NOMO-1 treated with dmso at 0.1 percent for 144 hours (cell line): ENCODE measurements at regions not wholly inside any gene's neighbourhood (a gene's known extent, or its start where the extent isn't known, plus 50 kb on each side); places are given as distances from the start of the nearest gene placed in this dataset.

Source experiments
- DNase-seq: peaks from one replicate; lab custom pipeline; 2025; ENCODE audit not compliant: unreplicated experiment; lab: John Stamatoyannopoulos, UW

- DNase-seq, result no peak
Measured at GRCh38 chr15:100783291-100783690, 96.3 kb upstream of the ALDH1A3 start.

GRCh38 chr15:100783760-100784492, 95.7 kb upstream of the ALDH1A3 start:
- DNase-seq, result no peak

- no peak for DNase-seq
Measured at GRCh38 chr15:100784493-100785180, 95.0 kb upstream of the ALDH1A3 start.

GRCh38 chr15:100785181-100786138, 94.2 kb upstream of the ALDH1A3 start:
- no peak for DNase-seq

GRCh38 chr15:100786139-100786531, 93.5 kb upstream of the ALDH1A3 start:
- DNase-seq, result no peak

- no peak for DNase-seq
Measured at GRCh38 chr15:100786901-100787566, 92.6 kb upstream of the ALDH1A3 start.

DNA sequence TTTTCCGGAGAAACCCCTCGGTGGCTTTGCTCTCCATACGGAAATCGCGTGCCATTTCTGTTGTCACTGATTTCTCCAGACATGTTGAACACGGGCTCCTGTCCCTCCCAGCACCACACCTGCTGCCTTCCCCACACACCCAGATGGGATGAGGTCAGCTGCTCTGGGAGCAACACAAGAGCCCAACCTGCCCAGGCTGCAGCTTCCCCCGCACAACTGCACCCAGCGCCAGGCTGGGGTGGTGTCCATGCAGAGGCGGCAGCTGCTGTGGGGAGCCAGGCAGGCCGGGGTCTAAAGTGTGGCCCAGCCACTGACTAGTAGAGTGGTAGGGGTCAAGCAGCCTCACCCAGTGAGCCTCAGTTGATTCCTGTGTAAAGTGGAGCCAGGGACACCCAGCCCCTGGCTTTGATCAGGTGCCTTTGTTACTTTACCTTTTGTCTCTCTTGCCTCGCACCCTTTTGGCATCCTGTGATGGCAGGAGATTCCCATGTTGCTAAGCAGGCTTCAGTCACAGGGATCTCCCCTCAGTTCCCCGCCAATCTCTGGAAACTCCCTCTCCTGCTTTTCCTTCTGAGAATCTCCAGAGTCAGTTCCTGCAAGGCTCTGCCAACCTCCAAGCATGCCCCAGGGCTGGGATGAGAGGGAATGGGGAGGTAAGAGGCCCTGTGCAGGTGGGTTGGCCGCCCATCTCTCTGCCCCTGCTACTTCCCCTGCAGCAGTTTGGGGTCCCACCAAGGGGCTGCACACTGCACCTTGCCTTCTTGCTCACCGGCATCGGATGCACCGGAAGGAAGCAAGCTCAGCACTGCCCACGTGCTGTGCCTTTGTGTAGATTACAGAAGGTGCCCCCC, 91.8 kb upstream of the ALDH1A3 start:
- no peak for DNase-seq

DNA sequence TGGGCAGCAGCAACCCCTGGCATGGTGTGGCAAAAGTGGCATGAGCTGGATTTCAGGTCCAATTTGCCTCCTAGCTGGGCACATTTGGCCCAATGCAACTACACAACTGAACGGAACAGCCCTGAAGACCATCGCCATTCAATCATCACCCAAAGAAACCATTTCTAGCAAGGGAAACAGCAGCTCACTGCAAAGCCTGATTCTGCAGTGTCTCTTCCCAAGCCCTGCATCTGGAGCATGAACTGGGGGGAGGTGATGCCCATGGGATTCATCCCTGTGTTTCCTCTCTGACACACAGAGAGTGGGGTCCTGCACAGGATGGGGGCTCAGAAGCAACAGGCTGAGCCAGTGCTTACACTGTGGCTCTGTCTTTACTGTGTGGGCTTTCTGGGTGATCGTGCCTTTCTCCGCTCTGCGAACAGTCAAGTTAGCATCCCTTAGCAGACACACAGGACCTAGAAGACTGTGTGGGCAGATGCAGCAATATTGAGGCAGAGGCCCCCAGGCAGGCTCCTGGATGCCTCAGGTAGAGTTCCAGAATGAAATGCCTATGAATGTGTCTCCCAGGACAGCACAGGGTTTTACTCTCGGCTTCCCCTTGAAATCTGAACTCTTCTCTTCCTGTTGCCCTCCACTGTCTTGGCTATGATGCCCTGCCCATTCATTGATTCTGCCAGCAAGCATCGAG, 91.1 kb upstream of the ALDH1A3 start:
- DNase-seq, result no peak

DNA sequence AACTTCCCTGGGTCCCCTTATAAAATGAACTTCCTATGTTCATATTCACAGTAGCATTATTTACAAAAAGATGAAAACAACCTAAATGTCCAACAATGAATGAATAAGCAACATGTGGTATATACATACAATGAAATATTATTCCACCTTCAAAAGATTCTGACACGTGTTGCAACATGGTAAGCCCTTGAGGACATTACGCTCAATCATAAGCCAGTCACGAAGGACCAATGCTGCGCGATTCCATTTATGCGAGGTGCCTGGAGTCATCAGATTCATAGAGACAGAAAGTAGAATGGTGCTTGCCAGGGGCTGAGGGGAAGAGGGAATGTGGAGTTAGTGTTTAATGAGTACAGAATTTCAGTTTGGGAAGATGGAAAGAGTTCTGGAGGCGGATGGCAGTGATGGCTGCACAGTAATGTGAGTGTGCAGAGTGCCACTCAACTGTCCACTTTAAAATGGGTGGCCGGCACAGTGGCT, 88.8 kb upstream of the ALDH1A3 start:
- no peak for DNase-seq

DNA sequence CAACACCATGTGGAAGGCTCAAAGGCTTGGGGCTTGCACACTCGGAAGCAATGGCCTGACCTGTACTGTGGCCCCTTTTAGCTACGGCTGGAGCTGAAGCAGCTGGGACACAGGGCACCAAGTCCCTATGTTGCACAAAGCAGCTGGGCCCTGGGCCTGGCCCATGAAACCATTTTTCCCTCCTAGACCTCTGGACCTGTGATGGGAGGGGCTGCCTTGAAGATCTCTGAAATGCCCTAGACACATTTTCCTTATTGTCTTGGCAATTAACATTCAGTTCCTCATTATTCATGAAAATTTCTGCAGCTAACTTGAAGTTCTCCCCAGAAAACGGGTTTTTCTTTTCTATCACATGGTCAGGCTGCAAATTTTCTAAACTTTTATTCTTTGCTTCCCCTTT, 85.6 kb upstream of the ALDH1A3 start:
- DNase-seq, result no peak

DNA sequence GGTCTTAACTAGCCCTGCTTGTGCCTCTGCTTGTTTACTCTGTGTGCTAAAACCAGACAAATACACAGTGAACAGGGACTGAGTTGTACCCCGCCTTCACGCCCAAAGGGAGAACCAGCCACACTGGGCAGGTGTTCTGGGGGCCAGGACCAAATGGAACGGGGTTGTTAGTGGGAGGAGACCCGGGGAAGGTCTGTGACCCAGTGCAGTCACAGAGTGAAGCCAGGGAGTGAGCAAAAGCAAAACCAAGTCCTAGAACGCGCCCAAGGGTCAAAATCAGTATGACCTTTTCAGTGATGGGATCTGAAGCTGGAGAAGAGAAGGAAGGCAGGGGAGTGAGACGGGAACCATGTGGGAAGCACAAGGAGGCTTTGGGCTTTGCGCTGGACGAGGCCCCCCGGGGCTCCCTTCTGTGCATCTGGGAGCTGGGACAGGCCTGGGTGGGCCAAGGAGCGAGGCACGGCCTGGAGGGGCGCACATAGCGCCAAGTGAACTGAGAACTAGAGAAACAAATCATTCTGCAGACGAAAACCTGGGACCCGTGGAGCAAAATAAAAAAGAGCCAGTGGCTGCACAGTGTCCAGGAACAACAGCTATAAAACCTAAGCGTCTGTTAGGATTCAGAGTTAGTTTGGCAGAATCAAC, 78.3 kb upstream of the ALDH1A3 start:
- DNase-seq, result no peak

DNA sequence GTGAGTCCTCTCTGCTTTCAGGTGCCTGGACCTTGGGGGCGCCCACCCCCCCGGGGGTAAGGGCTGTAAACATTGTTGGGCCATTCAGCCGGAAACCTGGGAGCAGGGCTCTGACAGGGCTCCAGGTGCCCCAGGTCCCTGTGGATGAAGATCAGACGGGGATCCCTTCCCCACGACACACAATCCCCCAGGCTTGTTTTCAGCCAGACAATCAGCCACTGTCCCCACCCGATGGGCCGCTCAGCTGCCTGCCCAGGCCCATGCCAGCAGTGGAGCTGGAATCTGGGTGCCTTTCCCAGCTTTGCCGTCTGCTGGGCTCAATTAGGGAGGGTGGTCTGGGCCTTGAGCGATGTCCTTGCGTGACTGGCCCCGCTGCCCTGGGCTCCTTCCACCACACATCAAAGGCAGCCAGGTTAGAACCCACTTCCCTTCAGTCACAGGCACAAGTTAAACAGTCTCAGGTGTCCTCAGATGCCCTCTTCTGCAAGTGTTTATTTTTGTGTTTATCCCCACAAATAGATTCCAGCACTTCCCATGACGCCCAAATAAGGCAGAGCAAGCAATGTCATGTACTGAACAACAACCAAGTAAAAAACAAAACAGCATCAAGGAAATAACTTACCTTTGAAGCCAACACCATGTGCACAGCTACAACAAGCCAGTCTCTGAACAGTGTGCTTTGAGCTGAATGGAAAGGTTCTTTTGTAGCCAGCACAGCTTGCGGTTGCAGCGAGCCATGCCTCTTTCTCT, 77.0 kb upstream of the ALDH1A3 start:
- DNase-seq, result no peak

DNA sequence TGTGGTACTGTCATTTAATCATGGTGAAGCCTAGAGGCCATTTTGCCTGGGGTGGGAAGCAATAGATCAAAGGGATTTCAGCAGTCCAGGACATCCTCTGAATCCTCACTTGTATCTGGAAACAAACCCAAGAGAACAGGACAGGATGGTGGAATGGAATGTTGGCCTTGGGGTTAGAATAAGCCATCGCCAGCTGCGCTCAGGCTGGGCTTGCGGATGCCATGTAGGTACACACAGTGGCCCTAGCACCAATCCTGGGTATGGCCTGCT, 76.5 kb upstream of the ALDH1A3 start:
- no peak for DNase-seq

GRCh38 chr15:100806157-100806556, 73.5 kb upstream of the ALDH1A3 start:
- no peak for DNase-seq

- DNase-seq, result no peak
Measured at GRCh38 chr15:100807028-100807427, 72.6 kb upstream of the ALDH1A3 start.

GRCh38 chr15:100808691-100809090, 70.9 kb upstream of the ALDH1A3 start:
- no peak for DNase-seq

- no peak for DNase-seq
Measured at GRCh38 chr15:100809151-100809550, 70.5 kb upstream of the ALDH1A3 start.

DNA sequence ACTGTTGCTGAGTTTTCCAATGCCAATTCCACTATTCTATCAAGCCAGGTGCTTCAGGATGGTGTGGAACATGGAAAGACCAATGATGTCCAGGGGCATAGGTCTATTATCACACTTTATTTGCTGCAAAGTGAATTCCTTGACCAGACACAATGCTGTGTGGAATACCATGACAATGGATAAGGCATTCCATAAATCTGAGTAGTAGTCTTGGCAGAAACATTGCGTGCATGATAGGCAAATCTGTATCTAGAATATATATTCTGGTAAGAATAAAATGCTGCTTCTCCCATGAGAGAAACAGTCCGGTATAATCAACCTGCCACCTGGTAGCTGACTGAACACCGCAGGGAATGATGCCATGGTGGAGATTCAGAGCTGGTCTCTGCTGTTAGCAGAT, 70.0 kb upstream of the ALDH1A3 start:
- no peak for DNase-seq

- no peak for DNase-seq
Measured at GRCh38 chr15:100810229-100810628, 69.4 kb upstream of the ALDH1A3 start.
